Stimulated activated CD4-positive, alpha-beta T cell treated with anti-CD3 and anti-CD28 coated beads, Interleukin-2, amount 100 ng/mL, for 48 hours (primary cell): ENCODE measurements at regions not wholly inside any gene's neighbourhood (a gene's known extent, or its start where the extent isn't known, plus 50 kb on each side); places are given as distances from the start of the nearest gene placed in this dataset.
A peak's percentile ranks its signal among the peaks of the same experiment; 100 is the strongest.
"Not testable (repeated sequence)": the region's sequence is repeated elsewhere in the genome, so short reads cannot be mapped to it uniquely, and the experiment has no call there.

Source experiments
- DNase-seq, 2 donors: peaks; one replicate each; pipeline ENCODE4 v3.0.0-alpha.2; 2020

DNA sequence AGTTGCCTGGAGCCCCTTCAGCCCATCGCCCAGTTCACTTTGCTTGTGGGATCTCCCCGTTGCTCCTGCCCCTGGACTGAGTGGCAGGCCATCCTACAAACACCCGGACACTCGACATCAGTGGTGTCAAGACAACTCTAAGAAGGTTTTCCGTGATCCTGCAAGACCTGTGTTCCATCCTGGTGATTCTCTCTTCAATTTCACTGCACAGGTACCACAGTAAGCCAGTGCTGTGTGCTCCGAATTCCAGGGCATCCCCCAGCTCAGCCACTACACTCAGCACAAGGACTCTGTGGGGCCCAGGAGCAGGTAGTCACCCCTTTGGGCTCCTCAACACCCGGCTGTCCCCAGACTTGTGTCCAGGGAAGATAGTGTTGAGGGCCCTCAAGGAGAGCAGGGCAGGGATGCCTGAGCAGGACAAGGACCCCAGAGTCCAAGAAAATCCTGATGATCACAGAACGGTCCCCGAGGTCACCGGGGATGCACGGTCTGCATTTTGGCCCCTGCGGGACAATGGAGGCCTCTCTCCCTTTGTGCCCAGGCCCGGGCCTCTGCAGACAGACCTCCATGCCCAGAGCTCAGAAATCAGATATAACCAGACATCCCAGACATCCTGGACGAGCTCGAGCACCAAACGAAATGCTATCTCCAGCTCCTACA, 146.9 kb upstream of the C1QTNF3 start:
- DNase-seq: not testable (repeated sequence)

DNA sequence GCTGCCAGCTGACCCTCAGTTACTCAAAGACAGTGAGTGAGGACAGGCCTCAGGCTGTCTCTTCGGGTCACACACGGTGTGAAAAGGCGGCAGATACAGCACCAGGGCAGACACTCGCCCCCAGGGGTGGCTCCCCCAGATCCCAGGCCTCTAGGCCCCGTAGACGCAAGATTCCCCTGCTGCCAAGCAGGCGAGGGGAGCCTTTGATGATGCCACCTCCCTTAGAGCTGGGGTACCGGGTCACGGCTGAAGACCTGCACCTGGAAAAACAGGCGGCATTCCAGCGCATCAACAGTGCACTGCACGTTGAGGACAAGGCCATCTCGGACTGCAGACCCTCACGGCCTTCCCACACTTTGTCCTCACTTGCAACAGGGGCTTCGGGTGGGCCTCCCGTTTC, 147.5 kb upstream of the C1QTNF3 start:
- not testable (repeated sequence) for DNase-seq

DNA sequence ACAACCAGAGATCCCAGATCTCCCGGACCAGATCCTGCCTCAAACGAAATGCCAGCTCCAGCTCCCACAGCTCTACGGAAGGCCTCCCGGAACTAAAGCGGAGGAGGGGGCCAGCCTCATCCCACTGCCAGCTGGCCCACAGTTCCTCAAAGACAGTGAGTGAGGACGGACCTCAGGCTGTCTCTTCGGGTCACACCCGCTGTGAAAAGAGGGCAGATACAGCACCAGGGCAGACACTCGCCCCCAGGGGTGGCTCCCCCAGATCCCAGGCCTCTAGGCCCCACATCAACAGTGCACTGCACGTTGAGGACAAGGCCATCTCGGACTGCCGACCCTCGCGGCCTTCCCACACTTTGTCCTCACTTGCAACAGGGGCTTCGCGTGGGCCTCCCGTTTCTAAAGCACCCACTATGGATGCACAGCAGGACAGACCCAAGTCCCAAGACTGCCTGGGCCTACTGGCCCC, 148.3 kb upstream of the C1QTNF3 start:
- DNase-seq: not testable (repeated sequence)

DNA sequence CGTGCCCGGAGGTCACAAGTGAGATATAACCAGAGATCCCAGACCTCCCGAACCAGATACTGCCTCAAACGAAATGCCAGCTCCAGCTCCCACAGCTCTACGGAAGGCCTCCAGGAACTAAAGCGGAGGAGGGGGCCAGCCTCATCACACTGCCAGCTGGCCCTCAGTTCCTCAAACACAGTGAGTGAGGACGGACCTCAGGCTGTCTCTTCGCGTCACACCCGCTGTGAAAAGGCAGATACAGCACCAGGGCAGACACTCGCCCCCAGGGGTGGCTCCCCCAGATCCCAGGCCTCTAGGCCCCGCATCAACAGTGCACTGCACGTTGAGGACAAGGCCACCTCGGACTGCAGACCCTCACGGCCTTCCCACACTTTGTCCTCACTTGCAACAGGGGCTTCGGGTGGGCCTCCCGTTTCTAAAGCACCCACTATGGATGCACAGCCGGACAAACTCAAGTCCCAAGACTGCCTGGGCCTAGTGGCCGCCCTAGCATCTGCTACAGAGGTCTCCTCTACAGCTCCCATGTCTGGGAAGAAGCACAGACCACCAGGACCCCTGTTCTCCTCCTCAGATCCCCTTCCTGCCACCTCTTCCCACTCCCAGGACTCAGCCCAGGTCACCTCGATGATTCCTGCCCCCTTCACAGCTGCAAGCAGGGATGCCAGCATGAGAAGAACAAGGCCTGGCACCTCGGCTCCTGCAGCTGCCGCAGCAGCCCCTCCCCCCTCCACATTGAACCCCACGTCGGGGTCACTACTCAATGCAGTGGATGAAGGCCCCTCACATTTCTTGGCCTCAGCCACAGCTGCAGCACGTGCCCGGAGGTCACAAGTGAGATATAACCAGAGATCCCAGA, 149.3 kb upstream of the C1QTNF3 start:
- not testable (repeated sequence) for DNase-seq

DNA sequence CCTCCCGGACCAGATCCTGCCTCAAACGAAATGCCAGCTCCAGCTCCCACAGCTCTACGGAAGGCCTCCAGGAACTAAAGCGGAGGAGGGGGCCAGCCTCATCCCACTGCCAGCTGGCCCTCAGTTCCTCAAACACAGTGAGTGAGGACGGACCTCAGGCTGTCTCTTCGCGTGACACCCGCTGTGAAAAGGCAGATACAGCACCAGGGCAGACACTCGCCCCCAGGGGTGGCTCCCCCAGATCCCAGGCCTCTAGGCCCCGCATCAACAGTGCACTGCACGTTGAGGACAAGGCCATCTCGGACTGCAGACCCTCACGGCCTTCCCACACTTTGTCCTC, 149.9 kb upstream of the C1QTNF3 start:
- DNase-seq: not testable (repeated sequence)

DNA sequence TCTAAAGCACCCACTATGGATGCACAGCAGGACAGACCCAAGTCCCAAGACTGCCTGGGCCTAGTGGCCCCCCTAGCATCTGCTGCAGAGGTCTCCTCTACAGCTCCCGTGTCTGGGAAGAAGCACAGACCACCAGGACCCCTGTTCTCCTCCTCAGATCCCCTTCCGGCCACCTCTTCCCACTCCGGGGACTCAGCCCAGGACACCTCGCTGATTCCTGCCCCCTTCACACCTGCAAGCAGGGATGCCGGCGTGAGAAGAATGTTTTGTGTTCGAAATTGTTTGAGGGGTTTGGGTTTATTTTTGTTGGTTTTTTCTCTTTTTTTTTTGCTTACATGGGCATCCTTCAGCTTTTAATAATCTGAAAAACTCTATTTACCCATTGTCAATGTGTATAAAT, 150.3 kb upstream of the C1QTNF3 start:
- not testable (repeated sequence) for DNase-seq

DNA sequence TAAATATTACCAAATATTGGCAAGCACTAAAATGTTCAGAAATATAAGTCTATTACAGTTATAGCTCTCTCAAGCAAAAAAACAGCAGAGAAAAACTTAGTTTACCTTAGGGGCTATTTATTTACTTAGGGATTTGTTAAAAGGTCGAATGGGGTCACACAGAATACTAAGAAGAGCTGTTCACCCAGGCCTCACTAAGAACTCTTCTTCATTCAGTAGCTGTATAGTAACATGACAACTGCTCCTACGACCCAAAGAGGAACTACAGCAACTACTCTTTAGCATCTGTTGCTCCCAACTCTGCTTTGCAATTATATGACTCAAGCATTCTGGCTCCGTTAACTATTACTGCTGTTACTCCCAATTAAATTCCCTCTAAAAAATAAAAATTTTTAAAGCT, 150.8 kb upstream of the C1QTNF3 start:
- not testable (repeated sequence) for DNase-seq

DNA sequence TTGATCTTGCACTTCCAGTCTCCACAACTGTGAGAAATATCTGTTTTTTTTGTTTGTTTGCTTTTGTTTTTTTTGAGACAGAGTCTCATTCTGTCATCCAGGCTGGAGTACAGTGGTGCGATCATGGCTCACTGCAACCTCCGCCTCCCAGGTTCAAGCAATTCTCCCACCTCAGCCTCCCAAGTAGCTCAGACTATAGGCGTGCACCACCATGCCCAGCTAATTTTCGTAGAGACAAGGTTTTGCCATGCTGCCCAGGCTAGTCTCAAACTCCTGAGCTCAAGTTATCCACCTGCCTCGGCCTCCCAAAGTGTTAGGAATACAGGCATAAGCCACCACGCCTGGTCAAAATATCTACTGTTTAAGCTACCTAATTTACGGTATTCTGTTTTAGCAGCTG, 153.1 kb upstream of the C1QTNF3 start:
- not testable (repeated sequence) for DNase-seq

DNA sequence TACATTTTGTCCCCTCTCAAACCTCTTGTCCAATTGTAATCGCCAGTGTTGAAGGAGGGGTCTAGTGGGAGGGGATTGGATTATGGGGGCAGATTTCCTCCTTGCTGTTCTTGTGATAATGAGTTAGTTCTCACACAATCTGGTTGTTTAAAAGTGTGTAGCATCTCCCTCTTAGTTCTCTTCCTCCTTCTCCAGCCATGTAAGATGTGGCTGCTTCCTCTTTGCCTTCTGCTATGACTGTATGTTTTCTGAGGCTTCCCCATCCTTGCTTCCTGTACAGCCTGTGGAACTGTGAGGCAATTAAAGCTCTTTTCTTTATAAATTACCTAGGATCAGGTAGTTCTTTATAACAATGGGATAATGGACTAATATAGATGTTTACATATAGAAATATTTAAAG, 162.3 kb upstream of the C1QTNF3 start:
- not testable (repeated sequence) for DNase-seq

DNA sequence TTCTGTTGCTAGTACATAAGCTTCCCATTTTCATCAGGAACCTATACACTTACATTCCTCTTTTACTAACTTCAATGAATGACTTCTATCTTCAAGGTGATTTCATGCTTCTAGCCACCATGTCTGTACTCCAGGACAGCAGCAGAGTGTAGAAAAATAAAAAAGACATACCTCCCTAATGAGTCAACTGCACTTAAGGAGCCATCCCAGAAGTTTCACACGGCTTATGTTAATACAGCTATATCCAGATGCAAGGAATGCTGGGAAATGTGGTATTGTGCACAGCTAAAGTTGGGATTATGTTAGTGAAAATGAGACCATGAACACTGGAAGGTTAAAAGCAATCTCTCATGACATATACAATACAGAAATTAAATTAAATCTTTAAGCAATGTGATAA, 174.4 kb upstream of the C1QTNF3 start:
- DNase-seq: not testable (repeated sequence)

DNA sequence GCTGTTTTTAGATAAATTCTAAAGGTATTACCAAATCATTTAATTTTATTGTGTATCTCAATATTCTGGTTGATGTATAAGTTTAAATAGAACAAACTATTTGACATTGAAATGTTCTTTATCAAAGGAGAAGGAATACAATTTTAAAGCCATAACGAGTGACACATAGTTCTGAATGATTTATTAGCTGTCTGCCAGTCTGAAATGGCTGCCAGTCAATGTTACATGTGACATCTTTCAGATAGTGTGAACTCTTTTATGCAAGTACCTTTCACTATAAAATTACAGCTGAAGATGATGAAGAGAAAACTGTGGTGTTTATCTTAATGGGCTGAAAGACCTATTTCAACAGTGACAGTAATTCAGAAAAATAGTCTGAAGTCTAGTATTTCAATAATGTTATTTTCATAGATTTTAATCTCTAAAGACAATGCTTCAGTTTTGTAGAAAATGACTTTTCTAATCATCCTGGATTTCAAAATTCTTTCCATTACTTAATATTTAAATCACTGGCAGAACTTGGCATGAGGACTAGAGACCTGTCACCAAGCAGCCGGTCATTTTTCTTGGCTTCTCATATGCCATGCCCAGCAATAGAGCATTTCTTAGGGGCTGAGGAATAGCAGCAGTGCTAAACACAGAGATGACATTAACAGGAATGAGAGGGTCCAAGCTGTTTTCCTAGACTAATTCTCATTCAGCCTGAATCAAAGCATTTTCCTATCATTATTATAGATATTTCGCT, 178.5 kb upstream of the C1QTNF3 start:
- not testable (repeated sequence) for DNase-seq

DNA sequence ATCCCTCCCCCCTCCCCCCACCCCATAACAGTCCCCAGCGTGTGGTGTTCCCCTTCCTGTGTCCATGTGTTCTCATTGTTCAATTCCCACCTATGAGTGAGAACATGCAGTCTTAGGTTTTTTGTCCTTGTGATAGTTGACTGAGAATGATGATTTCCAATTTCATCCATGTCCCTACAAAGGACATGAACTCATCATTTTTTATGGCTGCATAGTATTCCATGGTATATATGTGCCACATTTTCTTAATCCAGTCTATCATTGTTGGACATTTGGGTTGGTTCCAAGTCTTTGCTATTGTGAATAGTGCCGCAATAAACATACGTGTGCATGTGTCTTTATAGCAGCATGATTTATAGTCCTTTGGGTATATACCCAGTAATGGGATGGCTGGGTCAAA, 180.1 kb upstream of the C1QTNF3 start:
- DNase-seq: not testable (repeated sequence)

DNA sequence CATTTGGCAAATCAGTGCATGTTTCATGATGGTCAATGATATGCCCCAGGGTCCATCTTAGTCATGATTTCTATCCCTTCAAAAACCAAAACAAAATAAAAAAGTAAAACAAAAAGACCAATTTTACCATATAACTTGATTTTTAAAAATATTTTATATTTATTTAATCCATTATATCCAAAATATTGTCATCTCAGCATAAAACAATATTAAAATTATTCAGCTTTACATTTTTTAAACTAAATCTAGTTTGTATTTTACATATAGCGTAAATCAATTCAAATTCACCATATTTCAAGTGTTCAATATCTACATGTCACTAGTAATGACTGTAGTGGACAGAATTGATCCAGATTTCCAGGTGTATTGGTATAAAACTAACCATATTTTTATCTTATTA, 187.4 kb upstream of the C1QTNF3 start:
- DNase-seq: not testable (repeated sequence)

DNA sequence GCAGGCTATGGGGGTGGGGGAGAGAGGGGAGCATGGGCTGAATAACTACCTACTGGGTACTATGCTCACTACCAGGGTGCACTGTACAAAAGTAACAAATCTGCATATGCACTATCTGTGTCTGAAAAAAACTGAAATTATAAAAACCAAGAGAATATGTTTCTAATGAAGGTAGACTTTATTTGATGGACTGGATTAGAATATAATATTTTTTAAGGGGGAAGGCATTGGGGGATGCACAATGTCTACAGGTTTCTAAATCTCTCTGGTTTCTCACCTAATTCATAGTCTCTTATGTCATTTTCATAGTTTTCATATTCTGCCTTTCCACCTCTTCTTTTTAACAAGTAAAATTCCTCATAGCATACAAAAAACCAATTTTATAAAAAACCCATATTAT, 200.8 kb upstream of the C1QTNF3 start:
- not testable (repeated sequence) for DNase-seq

DNA sequence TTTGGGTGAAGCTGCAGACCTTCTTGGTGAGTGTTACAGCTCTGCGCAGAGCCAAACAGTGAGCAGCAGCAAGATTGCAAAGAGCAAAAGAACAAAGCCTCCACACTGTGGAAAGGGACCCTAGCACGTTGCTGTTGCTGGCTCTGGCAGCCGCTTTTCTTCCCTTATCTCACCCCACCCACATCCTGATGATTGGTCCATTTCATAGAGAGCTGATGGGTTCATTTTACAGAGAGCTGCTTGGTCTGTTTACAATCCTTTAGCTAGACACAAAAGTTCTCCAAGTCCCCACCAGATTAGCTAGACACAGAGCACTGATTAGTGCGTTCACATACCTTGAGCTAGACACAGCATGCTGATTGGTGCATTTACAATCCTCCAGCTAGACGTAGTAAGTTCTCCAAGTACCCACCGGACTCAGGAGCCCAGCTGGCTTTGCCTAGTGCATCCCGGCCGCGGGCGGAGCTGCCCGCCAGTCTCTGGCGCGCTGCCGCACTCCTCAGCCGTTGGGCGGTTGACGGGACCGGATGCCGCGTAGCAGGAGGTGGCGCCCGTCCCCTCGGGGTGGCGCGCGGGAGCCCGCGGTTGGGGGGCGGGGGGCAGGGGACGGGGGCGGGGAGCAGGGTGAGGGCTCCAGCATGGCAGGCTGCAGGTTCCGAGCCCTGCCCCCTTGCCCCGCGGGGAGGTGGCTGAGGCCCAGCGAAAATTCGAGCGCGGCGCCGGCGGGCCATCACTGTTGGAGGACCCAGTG, 201.4 kb upstream of the C1QTNF3 start:
- DNase-seq: peak; percentile 57 to 66

DNA sequence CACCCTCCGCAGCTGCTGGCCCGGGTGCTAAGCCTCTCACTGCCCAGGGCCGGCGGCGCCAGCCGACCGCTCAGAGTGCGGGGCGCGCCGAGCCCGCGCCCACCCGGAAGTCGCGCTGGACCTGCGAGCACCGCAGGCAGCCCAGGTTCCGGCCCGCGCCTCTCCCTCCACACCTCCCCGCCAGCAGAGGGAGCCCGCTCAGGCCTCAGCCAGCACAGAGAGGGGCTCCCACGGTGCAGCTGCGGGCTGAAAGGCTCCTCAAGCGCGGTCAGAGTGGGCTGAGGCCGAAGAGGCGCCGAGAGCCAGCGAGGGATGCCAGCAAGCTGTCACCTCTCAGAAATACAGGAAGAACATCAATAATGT, 202.0 kb upstream of the C1QTNF3 start:
- peak in 1 of 2 donors; percentile 45 for DNase-seq

DNA sequence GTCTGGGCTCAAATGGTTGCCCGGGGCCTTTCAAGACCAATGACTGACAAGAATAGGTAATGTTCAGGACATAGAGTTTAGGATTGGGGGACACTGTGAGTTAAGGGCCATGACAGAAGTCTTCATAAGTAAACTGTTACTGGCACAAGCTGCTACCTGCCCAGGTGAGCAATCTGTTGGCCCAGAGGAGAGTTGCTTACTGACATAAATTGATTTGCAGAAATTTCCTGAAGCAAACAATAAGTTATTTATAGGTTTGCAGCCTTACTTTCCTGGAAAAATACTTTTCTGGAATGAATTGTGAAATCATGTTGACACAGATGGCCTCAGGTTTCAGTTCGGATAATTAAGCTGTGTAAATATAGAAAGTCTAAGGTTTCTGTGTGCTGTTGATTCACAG, 202.8 kb upstream of the C1QTNF3 start:
- not testable (repeated sequence) for DNase-seq

DNA sequence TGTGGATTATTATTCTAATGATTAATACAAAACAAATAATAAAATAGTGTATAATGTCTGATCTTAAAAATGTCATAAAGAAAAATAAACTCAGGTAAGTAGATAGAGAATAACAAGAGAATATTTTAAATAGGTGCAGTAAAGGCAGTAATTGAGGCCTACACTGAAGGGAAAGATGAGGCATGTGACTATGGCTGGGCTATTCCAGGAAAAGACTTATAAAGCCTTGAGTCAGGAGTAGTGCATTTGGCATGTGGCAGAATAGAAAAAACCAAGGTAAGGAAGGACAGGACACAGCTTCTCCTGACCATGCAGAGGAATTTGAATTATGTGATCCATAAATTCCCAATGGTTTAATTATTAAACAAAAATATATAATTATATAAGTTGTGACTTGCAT, 215.6 kb upstream of the C1QTNF3 start:
- DNase-seq: not testable (repeated sequence)

DNA sequence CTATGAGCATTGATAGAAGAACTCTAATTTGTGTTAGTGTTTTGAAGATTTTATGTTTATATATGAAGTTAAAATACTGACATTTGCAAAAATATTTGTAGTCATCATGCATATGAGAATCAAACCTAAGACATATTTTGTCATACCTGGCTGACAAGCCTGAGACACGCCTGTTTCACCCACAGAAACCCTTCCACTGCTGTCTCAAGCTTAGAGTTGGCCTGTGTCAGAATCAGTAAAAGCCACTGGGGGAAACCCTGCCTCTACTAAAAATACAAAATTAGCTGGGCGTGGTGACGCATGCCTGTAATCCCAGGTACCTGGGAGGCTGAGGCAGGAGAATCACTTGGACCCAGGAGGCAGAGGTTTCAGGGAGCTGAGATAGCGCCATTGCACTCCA, 218.0 kb upstream of the C1QTNF3 start:
- not testable (repeated sequence) for DNase-seq

DNA sequence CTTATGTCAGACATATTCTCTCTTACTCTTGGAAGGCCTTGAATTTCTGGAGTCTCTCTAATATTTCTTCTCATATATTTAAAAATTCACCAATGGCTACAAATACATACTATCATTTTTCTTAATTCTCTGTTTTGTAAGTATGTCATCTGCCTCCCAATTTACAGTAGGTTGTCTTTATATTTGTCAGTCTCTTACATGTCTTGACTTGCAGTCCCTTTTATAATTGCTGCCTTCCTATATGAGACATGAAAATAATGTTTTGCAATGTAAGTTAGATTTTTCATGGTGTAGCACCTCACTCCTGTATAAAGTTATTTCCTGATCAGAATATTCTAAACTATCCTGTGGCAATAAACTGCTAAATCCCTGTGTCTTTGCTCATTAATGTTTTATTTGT, 223.1 kb upstream of the C1QTNF3 start:
- not testable (repeated sequence) for DNase-seq

DNA sequence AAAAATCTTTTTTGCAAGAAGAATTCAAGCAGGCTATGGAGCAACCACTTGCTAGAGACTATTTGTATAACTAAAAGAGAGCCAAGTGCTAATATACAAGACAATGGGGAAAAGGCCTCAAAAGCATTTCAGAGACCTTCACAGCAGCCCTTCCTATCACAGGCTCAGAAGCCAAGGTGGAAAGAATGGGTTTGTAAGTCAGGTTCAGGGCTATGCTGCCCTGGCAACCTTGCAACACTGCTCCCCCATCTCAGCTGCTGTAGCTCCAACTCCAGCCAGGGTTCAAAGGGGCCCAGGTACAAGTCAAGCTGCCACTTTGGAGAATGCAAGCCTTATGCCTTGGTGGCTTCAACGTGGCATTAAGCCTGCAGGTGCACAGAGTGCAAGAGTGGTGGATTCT, 253.7 kb upstream of the C1QTNF3 start:
- not testable (repeated sequence) for DNase-seq

DNA sequence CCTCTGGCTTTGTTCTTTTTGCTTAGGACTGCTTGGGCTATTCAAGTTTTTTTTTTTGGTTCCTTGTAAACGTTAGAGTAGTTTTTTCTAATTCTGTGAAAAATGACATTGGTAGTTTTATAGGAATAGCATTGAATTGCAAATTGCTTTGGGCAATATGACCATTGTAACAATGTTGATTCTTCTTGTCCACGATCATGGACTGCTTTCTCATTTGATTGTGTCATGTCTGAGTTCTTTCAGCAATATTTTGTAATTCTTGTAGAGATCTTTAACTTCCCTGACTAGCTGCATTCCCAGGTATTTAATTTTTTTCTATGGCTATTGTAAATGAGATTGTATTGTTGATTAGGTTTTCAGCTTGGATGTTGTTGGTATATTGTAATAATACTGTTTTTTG, 286.2 kb upstream of the C1QTNF3 start:
- DNase-seq: not testable (repeated sequence)

DNA sequence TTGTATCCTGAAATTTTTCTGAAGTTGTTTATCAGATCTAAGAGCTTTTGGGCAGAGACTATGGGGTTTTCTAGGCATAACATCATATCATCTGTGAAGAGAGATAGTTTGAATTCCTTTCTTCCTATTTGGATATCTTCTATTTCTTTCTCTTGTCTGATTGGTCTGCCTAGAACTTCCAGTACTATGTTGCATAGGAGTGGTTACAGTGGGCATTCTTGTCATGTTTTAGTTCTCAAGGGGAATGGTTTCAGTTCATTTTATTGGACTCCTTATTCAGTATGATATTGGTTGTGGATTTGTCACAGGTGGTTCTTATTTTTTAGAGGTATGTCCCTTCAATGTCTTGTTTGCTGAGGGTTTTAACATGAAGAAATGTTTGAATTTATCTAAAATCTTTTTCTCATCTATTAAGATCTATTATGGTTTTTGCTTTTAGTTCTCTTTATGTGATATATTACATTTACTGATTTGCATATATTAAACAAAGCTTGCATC, 286.6 kb upstream of the C1QTNF3 start:
- DNase-seq: not testable (repeated sequence)
